ENCODE measurements at regions not wholly inside any gene's neighbourhood (a gene's known extent, or its start where the extent isn't known, plus 50 kb on each side); places are given as distances from the start of the nearest gene placed in this dataset.
A peak's percentile ranks its signal among the peaks of the same experiment; 100 is the strongest.
"Not testable (repeated sequence)": the region's sequence is repeated elsewhere in the genome, so short reads cannot be mapped to it uniquely, and the experiment has no call there.

- Histone ChIP-seq H3K4me1 (ENCODE audit: control insufficient read depth, insufficient read depth, low read length) (no peaks in the 10 kb centered on the region), H3K27me3 (ENCODE audit: control insufficient read depth, insufficient read depth, low read length) (peaks cover 9% of the 10 kb centered on the region), H3K4me3 (ENCODE audit: low read depth, low read length) (peak overlapping the region; percentile 28), H3K36me3 (ENCODE audit: control insufficient read depth, insufficient read depth, low read length) (no peaks in the 10 kb centered on the region), H3K9ac (ENCODE audit: low read depth, low read length) (no peak overlapping the region), H3K9me3 (ENCODE audit: control insufficient read depth, insufficient read depth, low read length) (no peaks in the 10 kb centered on the region)
Observed at GRCh38 chr2:88503771-88504170, 51.3 kb upstream of the FOXI3 start.

- H3K27me3 ChIP-seq (ENCODE audit: control insufficient read depth, insufficient read depth, low read length); H3K9ac ChIP-seq (ENCODE audit: low read depth, low read length); H3K9me3 ChIP-seq (ENCODE audit: control insufficient read depth, insufficient read depth, low read length): not testable (repeated sequence)
Observed at GRCh38 chr2:88503359-88503662, 50.8 kb upstream of the FOXI3 start.

More at GRCh38 chr2:88503359-88503662, 50.8 kb upstream of the FOXI3 start:
- H3K4me1 ChIP-seq (ENCODE audit: control insufficient read depth, insufficient read depth, low read length); H3K36me3 ChIP-seq (ENCODE audit: control insufficient read depth, insufficient read depth, low read length): not testable (repeated sequence)
- H3K4me3 ChIP-seq (ENCODE audit: low read depth, low read length), result peak overlapping the region; percentile 31
